ENCODE measurements at regions not wholly inside any gene's neighbourhood (a gene's known extent, or its start where the extent isn't known, plus 50 kb on each side); places are given as distances from the start of the nearest gene placed in this dataset.

- intact Hi-C loops (cut with DNase I): no loop called here
- ATAC-seq (no peak), DNase-seq (no peak)
- Histone ChIP-seq H3K27ac (no peak overlapping the region), H3K36me3 (no peaks in the 10 kb centered on the region), H3K4me3 (no peak overlapping the region), H3K9me3 (no peaks in the 10 kb centered on the region), H3K27me3 (no peaks in the 10 kb centered on the region), H3K4me1 (no peaks in the 10 kb centered on the region)
- no peak for TF ChIP-seq CTCF (IDR thresholded peaks at IDR 0.05)
Observed at GRCh38 chr12:67388331-67389138, 119.4 kb downstream of the CAND1 start.

- Histone ChIP-seq H3K4me3 (no peak overlapping the region), H3K36me3 (no peaks in the 10 kb centered on the region), H3K4me1 (no peaks in the 10 kb centered on the region), H3K9me3 (no peaks in the 10 kb centered on the region), H3K27ac (no peak overlapping the region), H3K27me3 (no peaks in the 10 kb centered on the region)
- ATAC-seq: no peak
- intact Hi-C loops (cut with DNase I): no loop called here
- DNase-seq: no peak
- TF ChIP-seq CTCF (IDR thresholded peaks at IDR 0.05): no peak
Observed at GRCh38 chr12:67390273-67390672, 121.1 kb downstream of the CAND1 start.

- H3K27me3 ChIP-seq: no peaks in the 10 kb centered on the region
- no peak for ATAC-seq
- H3K4me3 ChIP-seq: no peak overlapping the region
- H3K27ac ChIP-seq: no peak overlapping the region
- TF ChIP-seq CTCF (IDR thresholded peaks at IDR 0.05): no peak
- intact Hi-C loops (cut with DNase I): no loop called here
- no peaks in the 10 kb centered on the region for H3K4me1 ChIP-seq
- no peaks in the 10 kb centered on the region for H3K36me3 ChIP-seq
- DNase-seq: no peak
- H3K9me3 ChIP-seq: no peaks in the 10 kb centered on the region
Observed at GRCh38 chr12:67391034-67391433, 121.9 kb downstream of the CAND1 start.

DNA sequence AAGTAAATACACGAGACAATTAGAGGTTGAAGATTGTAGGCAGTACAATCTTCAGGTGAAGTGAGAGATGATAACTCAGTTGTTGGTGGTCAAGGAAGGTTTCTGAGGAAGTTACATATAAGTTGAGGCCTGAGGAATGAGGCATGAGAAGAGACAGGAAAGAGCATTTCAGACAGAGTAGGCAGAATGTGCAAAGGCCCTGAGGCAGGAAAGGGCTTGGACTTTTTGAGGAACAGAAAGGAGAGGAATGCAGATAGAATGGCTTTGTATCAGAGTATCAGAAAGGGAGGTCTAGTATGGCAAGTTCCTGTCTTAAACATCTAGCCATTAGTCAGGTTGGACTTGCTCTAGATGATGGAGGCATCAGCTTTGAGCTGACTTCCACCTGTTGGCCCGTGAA, 122.5 kb downstream of the CAND1 start:
- Histone ChIP-seq H3K27ac (no peak overlapping the region), H3K4me1 (no peaks in the 10 kb centered on the region), H3K36me3 (no peaks in the 10 kb centered on the region), H3K9me3 (no peaks in the 10 kb centered on the region), H3K27me3 (no peaks in the 10 kb centered on the region), H3K4me3 (no peak overlapping the region)
- no peak for TF ChIP-seq CTCF (IDR thresholded peaks at IDR 0.05)
- ATAC-seq: no peak
- intact Hi-C loops (cut with DNase I): no loop called here
- no peak for DNase-seq

GRCh38 chr12:67394550-67394949, 125.4 kb downstream of the CAND1 start:
- Histone ChIP-seq H3K4me3 (no peak overlapping the region), H3K27me3 (no peaks in the 10 kb centered on the region), H3K36me3 (no peaks in the 10 kb centered on the region), H3K27ac (no peak overlapping the region), H3K4me1 (no peaks in the 10 kb centered on the region), H3K9me3 (no peaks in the 10 kb centered on the region)
- ATAC-seq (no peak), DNase-seq (no peak)
- TF ChIP-seq CTCF (IDR thresholded peaks at IDR 0.05): no peak
- intact Hi-C loops (cut with DNase I): no loop called here

GRCh38 chr12:67400742-67401141, 131.6 kb downstream of the CAND1 start:
- intact Hi-C loops (cut with DNase I): no loop called here
- no peaks in the 10 kb centered on the region for H3K9me3 ChIP-seq

More at GRCh38 chr12:67400742-67401141, 131.6 kb downstream of the CAND1 start:
- no peak for DNase-seq
- H3K27me3 ChIP-seq: no peaks in the 10 kb centered on the region
- no peak overlapping the region for H3K27ac ChIP-seq
- H3K4me1 ChIP-seq: no peaks in the 10 kb centered on the region
- no peak overlapping the region for H3K4me3 ChIP-seq
- H3K36me3 ChIP-seq: no peaks in the 10 kb centered on the region
- TF ChIP-seq CTCF (IDR thresholded peaks at IDR 0.05): no peak
- no peak for ATAC-seq

All from upper lobe of right lung (tissue), 1 donor.